Activated B cell treated with CpG ODN at 0.5 μM for 24 hours (primary cell): ENCODE measurements at regions not wholly inside any gene's neighbourhood (a gene's known extent, or its start where the extent isn't known, plus 50 kb on each side); places are given as distances from the start of the nearest gene placed in this dataset.

Experiments
- ATAC-seq: fragments of 200-7000 bp; cut with Tn5 transposase; one replicate; pipeline ENCODE4 v1.10.0; 2021; ENCODE audit warnings: low read depth, mild to moderate bottlenecking, moderate library complexity
- CTCF ChIA-PET: fragments of 350-600 bp; sonication (Branson Sonifier 250); formaldehyde crosslinking; loops from one replicate; lab custom pipeline; 2021; ENCODE audit warnings: antibody characterized with exemption; lab: Charles Lee
- POLR2A ChIA-PET: fragments of 350-600 bp; sonication (Branson Sonifier 250); formaldehyde crosslinking; loops from one replicate; lab custom pipeline; 2021; ENCODE audit warnings: antibody characterized with exemption; lab: Charles Lee
- DNase-seq: peaks from one replicate; pipeline ENCODE4 v3.0.0; 2022
- H3K27ac Mint-ChIP-seq: one replicate; pipeline ENCODE4 v1.8.0; 2020; ENCODE audit warnings: mixed read lengths
- H3K27me3 Mint-ChIP-seq: one replicate; pipeline ENCODE4 v1.8.0; 2021; ENCODE audit warnings: mixed read lengths
- H3K36me3 Mint-ChIP-seq: one replicate; pipeline ENCODE4 v1.8.0; 2021; ENCODE audit warnings: low read depth, mixed read lengths
- H3K4me1 Mint-ChIP-seq: one replicate; pipeline ENCODE4 v1.8.0; 2021; ENCODE audit warnings: mixed read lengths
- H3K4me3 Mint-ChIP-seq: one replicate; pipeline ENCODE4 v1.8.0; 2020; ENCODE audit warnings: mild to moderate bottlenecking, mixed read lengths
- H3K9me3 Mint-ChIP-seq: one replicate; pipeline ENCODE4 v1.8.0; 2020; ENCODE audit warnings: mixed read lengths
- CTCF ChIP-seq: fragments of 200-600 bp; IDR thresholded peaks from one replicate; pipeline ENCODE4 v1.8.0; 2022; ENCODE audit warnings: antibody characterized with exemption, mild to moderate bottlenecking
- intact Hi-C: fragments of 100-400 bp; cut with micrococcal nuclease; formaldehyde crosslinking; loops from one replicate; pipeline ENCODE4 v1.15.1; 2024

- Mint-ChIP-seq H3K4me3 (no peak overlapping the region), H3K4me1 (no peaks in the 10 kb centered on the region), H3K27me3 (no peaks in the 10 kb centered on the region), H3K27ac (no peak overlapping the region), H3K9me3 (no peaks in the 10 kb centered on the region), H3K36me3 (no peaks in the 10 kb centered on the region)
- ChIA-PET CTCF (interaction anchor here (1.0 kb wide), 1 partner anchor 60 kb away, joined by 3 read pairs; no protein-coding TSS in a partner anchor), POLR2A (no interaction called here)
- DNase-seq (no peak), ATAC-seq (no peak)
- intact Hi-C loops = no loop called here
- TF ChIP-seq CTCF = no peak
Observed at GRCh38 chr5:160929360-160929759, 77.3 kb upstream of the ATP10B start.

- H3K9me3 Mint-ChIP-seq = no peaks in the 10 kb centered on the region
- no peaks in the 10 kb centered on the region for H3K4me1 Mint-ChIP-seq
- ATAC-seq (no peak), DNase-seq (no peak)
- POLR2A ChIA-PET = interaction anchor here (0.6 kb wide), 1 partner anchor 851 kb away, joined by 8 read pairs; no protein-coding TSS in a partner anchor
- H3K27me3 Mint-ChIP-seq = no peaks in the 10 kb centered on the region
- intact Hi-C loops = no loop called here
- CTCF ChIA-PET = no interaction called here
- H3K4me3 Mint-ChIP-seq = no peak overlapping the region
- no peak for TF ChIP-seq CTCF
- no peak overlapping the region for H3K27ac Mint-ChIP-seq
- no peaks in the 10 kb centered on the region for H3K36me3 Mint-ChIP-seq
Observed at GRCh38 chr5:160926428-160926827, 74.4 kb upstream of the ATP10B start.

- no peak for DNase-seq
Observed at GRCh38 chr5:160925281-160925680, 73.3 kb upstream of the ATP10B start.

GRCh38 chr5:160923936-160924710 is 72.1 kb upstream of the ATP10B start:
- CTCF ChIA-PET = no interaction called here
- no peaks in the 10 kb centered on the region for H3K9me3 Mint-ChIP-seq
- no peak overlapping the region for H3K27ac Mint-ChIP-seq

More at GRCh38 chr5:160925281-160925680, 73.3 kb upstream of the ATP10B start:
- ChIA-PET CTCF (no interaction called here), POLR2A (no interaction called here)
- ATAC-seq = no peak
- no peak for TF ChIP-seq CTCF
- intact Hi-C loops = no loop called here
- Mint-ChIP-seq H3K27me3 (no peaks in the 10 kb centered on the region), H3K36me3 (no peaks in the 10 kb centered on the region), H3K27ac (no peak overlapping the region), H3K9me3 (no peaks in the 10 kb centered on the region), H3K4me3 (no peak overlapping the region), H3K4me1 (no peaks in the 10 kb centered on the region)

More at GRCh38 chr5:160923936-160924710, 72.1 kb upstream of the ATP10B start:
- no peaks in the 10 kb centered on the region for H3K36me3 Mint-ChIP-seq
- no peaks in the 10 kb centered on the region for H3K27me3 Mint-ChIP-seq
- ATAC-seq (no peak), DNase-seq (no peak)
- intact Hi-C loops = no loop called here
- no peak for TF ChIP-seq CTCF
- H3K4me1 Mint-ChIP-seq = no peaks in the 10 kb centered on the region
- POLR2A ChIA-PET = no interaction called here
- H3K4me3 Mint-ChIP-seq = no peak overlapping the region
